ENCODE measurements at regions not wholly inside any gene's neighbourhood (a gene's known extent, or its start where the extent isn't known, plus 50 kb on each side); places are given as distances from the start of the nearest gene placed in this dataset.
A peak's percentile ranks its signal among the peaks of the same experiment; 100 is the strongest.

- no peak overlapping the region for H3K9ac ChIP-seq (ENCODE audit: low read length in 3 of 3)
- H3K27me3 ChIP-seq (ENCODE audit: control insufficient read depth, insufficient read depth, low read length) = no peaks in the 10 kb centered on the region
- TF ChIP-seq, protein P1, sequence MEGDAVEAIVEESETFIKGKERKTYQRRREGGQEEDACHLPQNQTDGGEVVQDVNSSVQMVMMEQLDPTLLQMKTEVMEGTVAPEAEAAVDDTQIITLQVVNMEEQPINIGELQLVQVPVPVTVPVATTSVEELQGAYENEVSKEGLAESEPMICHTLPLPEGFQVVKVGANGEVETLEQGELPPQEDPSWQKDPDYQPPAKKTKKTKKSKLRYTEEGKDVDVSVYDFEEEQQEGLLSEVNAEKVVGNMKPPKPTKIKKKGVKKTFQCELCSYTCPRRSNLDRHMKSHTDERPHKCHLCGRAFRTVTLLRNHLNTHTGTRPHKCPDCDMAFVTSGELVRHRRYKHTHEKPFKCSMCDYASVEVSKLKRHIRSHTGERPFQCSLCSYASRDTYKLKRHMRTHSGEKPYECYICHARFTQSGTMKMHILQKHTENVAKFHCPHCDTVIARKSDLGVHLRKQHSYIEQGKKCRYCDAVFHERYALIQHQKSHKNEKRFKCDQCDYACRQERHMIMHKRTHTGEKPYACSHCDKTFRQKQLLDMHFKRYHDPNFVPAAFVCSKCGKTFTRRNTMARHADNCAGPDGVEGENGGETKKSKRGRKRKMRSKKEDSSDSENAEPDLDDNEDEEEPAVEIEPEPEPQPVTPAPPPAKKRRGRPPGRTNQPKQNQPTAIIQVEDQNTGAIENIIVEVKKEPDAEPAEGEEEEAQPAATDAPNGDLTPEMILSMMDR (IDR thresholded peaks at IDR 0.05; ENCODE audit: borderline replicate concordance, extremely low read depth, insufficient read depth) = no peak
- H3K4me1 ChIP-seq (ENCODE audit: control insufficient read depth in 2 of 3, insufficient read depth in 2 of 3, low read depth in 1 of 3, low read length in 3 of 3) = no peaks in the 10 kb centered on the region
- intact Hi-C loops (cut with DNase I) = no loop called here
- DNase-seq (no peak), FAIRE-seq (no peak)
- H3K4me3 ChIP-seq (ENCODE audit: low read length in 3 of 3) = no peak overlapping the region
- no peaks in the 10 kb centered on the region for H3K36me3 ChIP-seq (ENCODE audit: control insufficient read depth in 2 of 3, insufficient read depth in 3 of 3, low read length in 3 of 3)
- no peak overlapping the region for H3K27ac ChIP-seq (ENCODE audit: low read depth in 2 of 2, low read length in 2 of 2)
- no peaks in the 10 kb centered on the region for H3K9me3 ChIP-seq (ENCODE audit: control insufficient read depth in 2 of 3, insufficient read depth in 1 of 3, low read length in 3 of 3)
Measured at GRCh38 chr18:44453505-44453904, 227.2 kb upstream of the SETBP1 start.

DNA sequence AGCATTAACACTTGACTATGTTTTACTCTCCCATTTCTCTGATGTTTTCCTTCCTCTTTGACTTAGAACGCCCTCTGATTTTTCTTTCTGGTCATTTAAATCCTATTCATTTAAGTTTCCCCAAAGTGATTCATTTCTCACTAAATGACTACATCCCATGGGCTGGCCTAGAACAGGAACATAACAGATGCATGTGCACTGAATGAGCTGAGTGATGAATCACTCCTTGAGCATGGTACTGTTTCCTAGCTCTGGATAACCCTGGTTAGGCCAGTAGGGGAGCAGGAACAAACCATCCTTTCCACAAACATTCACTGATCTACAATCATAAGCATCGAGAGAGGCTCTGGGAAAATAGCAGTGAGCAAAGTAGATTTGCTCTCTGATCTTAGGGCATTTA lies 221.9 kb upstream of the SETBP1 start:
- DNase-seq (no peak), FAIRE-seq (no peak)
- Histone ChIP-seq H3K4me3 (ENCODE audit: low read length in 3 of 3) (no peak overlapping the region), H3K9ac (ENCODE audit: low read length in 3 of 3) (no peak overlapping the region), H3K27ac (ENCODE audit: low read depth in 2 of 2, low read length in 2 of 2) (no peak overlapping the region), H3K4me1 (ENCODE audit: control insufficient read depth in 2 of 3, insufficient read depth in 2 of 3, low read depth in 1 of 3, low read length in 3 of 3) (no peaks in the 10 kb centered on the region), H3K36me3 (ENCODE audit: control insufficient read depth in 2 of 3, insufficient read depth in 3 of 3, low read length in 3 of 3) (no peaks in the 10 kb centered on the region), H3K27me3 (ENCODE audit: control insufficient read depth, insufficient read depth, low read length) (no peaks in the 10 kb centered on the region), H3K9me3 (ENCODE audit: control insufficient read depth in 2 of 3, insufficient read depth in 1 of 3, low read length in 3 of 3) (no peaks in the 10 kb centered on the region)
- intact Hi-C loops (cut with DNase I) = no loop called here
- TF ChIP-seq, protein P1 (IDR thresholded peaks at IDR 0.05; ENCODE audit: borderline replicate concordance, extremely low read depth, insufficient read depth) = no peak

- no peaks in the 10 kb centered on the region for H3K4me1 ChIP-seq (ENCODE audit: control insufficient read depth in 2 of 3, insufficient read depth in 2 of 3, low read depth in 1 of 3, low read length in 3 of 3)
- no peak for FAIRE-seq
- no peak overlapping the region for H3K9ac ChIP-seq (ENCODE audit: low read length in 3 of 3)
- no peaks in the 10 kb centered on the region for H3K27me3 ChIP-seq (ENCODE audit: control insufficient read depth, insufficient read depth, low read length)
- peak in 1 of 5 donors; percentile 15 for DNase-seq
- TF ChIP-seq, protein P1 (IDR thresholded peaks at IDR 0.05; ENCODE audit: borderline replicate concordance, extremely low read depth, insufficient read depth) = no peak
- H3K27ac ChIP-seq (ENCODE audit: low read depth in 2 of 2, low read length in 2 of 2) = no peak overlapping the region
- intact Hi-C loops (cut with DNase I) = no loop called here
- H3K36me3 ChIP-seq (ENCODE audit: control insufficient read depth in 2 of 3, insufficient read depth in 3 of 3, low read length in 3 of 3) = no peaks in the 10 kb centered on the region
- H3K9me3 ChIP-seq (ENCODE audit: control insufficient read depth in 2 of 3, insufficient read depth in 1 of 3, low read length in 3 of 3) = no peaks in the 10 kb centered on the region
- H3K4me3 ChIP-seq (ENCODE audit: low read length in 3 of 3) = no peak overlapping the region
Measured at GRCh38 chr18:44464398-44465180, 216.1 kb upstream of the SETBP1 start.

Measured in kidney (tissue), 13 donors.